Type B pancreatic cell (in vitro differentiated cells): ENCODE measurements at regions not wholly inside any gene's neighbourhood (a gene's known extent, or its start where the extent isn't known, plus 50 kb on each side); places are given as distances from the start of the nearest gene placed in this dataset.
"Not testable (repeated sequence)": the region's sequence is repeated elsewhere in the genome, so short reads cannot be mapped to it uniquely, and the experiment has no call there.

ENCODE experiments used
- DNase-seq: peaks from one replicate; pipeline ENCODE4 v3.0.0; 2021; ENCODE audit warnings: mixed read lengths; ENCODE audit not compliant: unreplicated experiment; ENCODE audit errors: extremely low spot score
- H3K27ac Mint-ChIP-seq: 2 replicates; pipeline ENCODE4 v1.8.0; 2021; ENCODE audit warnings: mild to moderate bottlenecking, mixed read lengths
- H3K27me3 Mint-ChIP-seq: 2 replicates; pipeline ENCODE4 v1.8.0; 2021; ENCODE audit warnings: mixed read lengths
- H3K36me3 Mint-ChIP-seq: 2 replicates; pipeline ENCODE4 v1.8.0; 2021; ENCODE audit warnings: mixed read lengths
- H3K4me1 Mint-ChIP-seq: one replicate; pipeline ENCODE4 v1.8.0; 2021; ENCODE audit warnings: mixed read lengths; ENCODE audit not compliant: unreplicated experiment
- H3K4me3 Mint-ChIP-seq: 2 replicates; pipeline ENCODE4 v1.8.0; 2021; ENCODE audit warnings: mild to moderate bottlenecking, mixed read lengths
- H3K9me3 Mint-ChIP-seq: 2 replicates; pipeline ENCODE4 v1.8.0; 2021; ENCODE audit warnings: mixed read lengths
- CTCF ChIP-seq: fragments of 200-600 bp; sonication (generic); conservative IDR thresholded peaks from 2 replicates; pipeline ENCODE4 v1.5.0; 2021; ENCODE audit warnings: antibody characterized with exemption, mild to moderate bottlenecking

- TF ChIP-seq CTCF = no peak
- DNase-seq = no peak
- Mint-ChIP-seq H3K9me3 (no peaks in the 10 kb centered on the region), H3K27ac (no peak overlapping the region), H3K4me1 (no peaks in the 10 kb centered on the region), H3K36me3 (no peaks in the 10 kb centered on the region), H3K27me3 (no peaks in the 10 kb centered on the region), H3K4me3 (no peak overlapping the region)
These were observed 115.5 kb downstream of the DHRS2 start for GRCh38 chr14:23751616-23752015.

GRCh38 chr14:23763394-23763793 lies 127.2 kb downstream of the DHRS2 start:
- H3K27me3 Mint-ChIP-seq = no peaks in the 10 kb centered on the region
- H3K27ac Mint-ChIP-seq = no peak overlapping the region
- DNase-seq = no peak
- TF ChIP-seq CTCF = no peak
- no peaks in the 10 kb centered on the region for H3K9me3 Mint-ChIP-seq
- H3K36me3 Mint-ChIP-seq = no peaks in the 10 kb centered on the region
- H3K4me3 Mint-ChIP-seq = no peak overlapping the region
- H3K4me1 Mint-ChIP-seq = no peaks in the 10 kb centered on the region

- no peaks in the 10 kb centered on the region for H3K36me3 Mint-ChIP-seq
- no peak overlapping the region for H3K4me3 Mint-ChIP-seq
- no peak for TF ChIP-seq CTCF
- no peaks in the 10 kb centered on the region for H3K9me3 Mint-ChIP-seq
- no peaks in the 10 kb centered on the region for H3K4me1 Mint-ChIP-seq
- no peak for DNase-seq
- peaks cover 3% of the 10 kb centered on the region for H3K27me3 Mint-ChIP-seq
- H3K27ac Mint-ChIP-seq = no peak overlapping the region
These were observed 130.7 kb downstream of the DHRS2 start for GRCh38 chr14:23766737-23767401.

- not testable (repeated sequence) for DNase-seq, H3K27me3 Mint-ChIP-seq
These were observed 133.1 kb downstream of the DHRS2 start for GRCh38 chr14:23769221-23769728.

GRCh38 chr14:23773981-23774380 lies 137.8 kb downstream of the DHRS2 start:
- DNase-seq = no peak
- TF ChIP-seq CTCF = no peak
- no peaks in the 10 kb centered on the region for H3K36me3 Mint-ChIP-seq
- no peak overlapping the region for H3K4me3 Mint-ChIP-seq
- no peaks in the 10 kb centered on the region for H3K9me3 Mint-ChIP-seq
- no peak overlapping the region for H3K27ac Mint-ChIP-seq
- H3K27me3 Mint-ChIP-seq = no peaks in the 10 kb centered on the region
- no peaks in the 10 kb centered on the region for H3K4me1 Mint-ChIP-seq

More at GRCh38 chr14:23769221-23769728, 133.1 kb downstream of the DHRS2 start:
- not testable (repeated sequence) for H3K4me3 Mint-ChIP-seq, H3K4me1 Mint-ChIP-seq, H3K9me3 Mint-ChIP-seq, H3K36me3 Mint-ChIP-seq, H3K27ac Mint-ChIP-seq

GRCh38 chr14:23776296-23776695 lies 140.1 kb downstream of the DHRS2 start:
- Mint-ChIP-seq H3K9me3 (no peaks in the 10 kb centered on the region), H3K4me1 (no peaks in the 10 kb centered on the region), H3K27me3 (no peaks in the 10 kb centered on the region), H3K27ac (no peak overlapping the region), H3K4me3 (no peak overlapping the region), H3K36me3 (no peaks in the 10 kb centered on the region)
- DNase-seq = no peak
- TF ChIP-seq CTCF = no peak
